Breast epithelium (tissue), 3 donors: ENCODE measurements at regions not wholly inside any gene's neighbourhood (a gene's known extent, or its start where the extent isn't known, plus 50 kb on each side); places are given as distances from the start of the nearest gene placed in this dataset.

Experiments used
- CTCF ChIP-seq, 3 donors: fragments of 450-650 bp; IDR thresholded peaks; one replicate each; pipeline ENCODE4 v1.5.1; 2016 to 2017; ENCODE audit warnings: antibody characterized with exemption in 3 of 3, mild to moderate bottlenecking in 3 of 3, moderate library complexity in 3 of 3
- POLR2A ChIP-seq: fragments of 450-650 bp; IDR thresholded peaks from one replicate; pipeline ENCODE4 v1.6.1; 2016; ENCODE audit warnings: antibody characterized with exemption, mild to moderate bottlenecking, moderate library complexity

DNA sequence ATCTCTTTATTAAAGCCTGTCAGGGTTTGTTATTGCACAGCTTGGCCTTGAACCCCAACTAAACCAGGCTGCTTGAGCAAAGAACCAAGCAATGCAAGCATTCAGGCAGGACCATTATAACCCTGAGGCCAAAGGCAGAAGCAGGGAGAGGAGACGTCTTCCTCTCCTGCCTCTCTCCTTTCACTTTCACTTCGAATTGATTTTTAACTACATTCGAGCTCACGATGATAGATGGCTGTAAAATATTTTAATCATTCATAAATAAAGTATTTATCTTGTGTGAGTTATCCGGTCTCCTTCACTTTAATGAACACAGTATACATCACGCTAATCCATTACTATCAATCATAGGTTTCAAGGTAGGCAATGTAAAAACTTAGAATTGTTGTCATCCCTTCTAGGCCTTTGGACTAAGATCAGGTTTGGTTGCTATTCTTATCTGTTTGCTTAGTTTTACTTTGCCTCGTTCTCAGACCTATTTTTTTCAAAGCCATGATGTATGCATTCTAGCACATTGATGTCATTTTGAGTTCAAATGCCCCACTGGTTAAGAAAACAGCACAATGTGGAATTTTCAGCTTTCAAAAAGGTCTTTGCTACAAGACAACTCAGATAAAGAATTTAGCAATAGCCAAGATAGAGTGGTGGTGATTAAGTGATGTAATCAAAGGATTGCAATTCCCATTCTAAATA, 480.2 kb upstream of the RUNX1 start:
- no peak for TF ChIP-seq CTCF (IDR thresholded peaks at IDR 0.05)
- TF ChIP-seq POLR2A: no peak
